ENCODE measurements at regions not wholly inside any gene's neighbourhood (a gene's known extent, or its start where the extent isn't known, plus 50 kb on each side); places are given as distances from the start of the nearest gene placed in this dataset.
A peak's percentile ranks its signal among the peaks of the same experiment; 100 is the strongest.

DNA sequence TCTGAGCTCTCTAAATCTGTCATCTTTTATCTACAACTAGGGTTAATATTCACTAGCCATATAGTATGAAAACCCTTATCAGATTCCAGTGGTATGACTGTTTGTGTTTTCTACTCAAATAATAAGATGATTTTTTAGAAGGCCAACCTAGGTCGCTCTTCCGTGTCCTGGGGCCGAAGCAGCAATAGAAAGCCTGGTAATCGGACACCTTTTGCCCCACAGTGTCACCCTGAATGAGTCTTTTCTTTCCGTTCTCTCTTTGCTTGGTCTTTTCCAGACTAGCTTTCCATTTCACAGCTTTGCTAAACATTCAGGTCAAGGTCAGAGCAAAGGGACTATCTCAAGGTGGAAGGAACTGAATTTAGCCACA lies 243.3 kb upstream of the ANKRD55 start (continued):
- TF ChIP-seq ZFP41 (CRISPR knock-in tag; IDR thresholded peaks at IDR 0.05; ENCODE audit: borderline replicate concordance) = no peak
- no peak for TF ChIP-seq ARNT2 (CRISPR knock-in tag; IDR thresholded peaks at IDR 0.05; ENCODE audit: low read depth)
- no peak for TF ChIP-seq KLF15 (CRISPR knock-in tag; IDR thresholded peaks at IDR 0.05; ENCODE audit: borderline replicate concordance)
- no peak for TF ChIP-seq NKX3-1 (CRISPR knock-in tag; IDR thresholded peaks at IDR 0.05)
- no peak for TF ChIP-seq CHD4 (IDR thresholded peaks at IDR 0.05; ENCODE audit: borderline replicate concordance, low read length)
- TF ChIP-seq ZNF639 (CRISPR knock-in tag; conservative IDR thresholded peaks at IDR 0.05) = no peak
- no peak for TF ChIP-seq CBX5 (CRISPR knock-in tag; IDR thresholded peaks at IDR 0.05; ENCODE audit: borderline replicate concordance)
- TF ChIP-seq ZBED4 (CRISPR knock-in tag; IDR thresholded peaks at IDR 0.05; ENCODE audit: borderline replicate concordance) = no peak
- TF ChIP-seq ZNF160 (CRISPR knock-in tag; IDR thresholded peaks at IDR 0.05) = no peak
- TF ChIP-seq ZBTB33 (CRISPR knock-in tag; IDR thresholded peaks at IDR 0.05) = no peak
- TF ChIP-seq SSRP1 (CRISPR knock-in tag; IDR thresholded peaks at IDR 0.05) = no peak
- no peak for TF ChIP-seq ZNF136 (CRISPR knock-in tag; IDR thresholded peaks at IDR 0.05; ENCODE audit: low read depth)
- no peak for TF ChIP-seq TBL1XR1 (IDR thresholded peaks at IDR 0.05; ENCODE audit: borderline replicate concordance, low read length, partially characterized antibody)
- TF ChIP-seq SETDB1 (CRISPR knock-in tag; IDR thresholded peaks at IDR 0.05; ENCODE audit: borderline replicate concordance) = no peak
- no peak for TF ChIP-seq TMF1 (CRISPR knock-in tag; IDR thresholded peaks at IDR 0.05; ENCODE audit: low read depth)
- TF ChIP-seq ZNF253 (CRISPR knock-in tag; IDR thresholded peaks at IDR 0.05; ENCODE audit: borderline replicate concordance) = no peak
- TF ChIP-seq, protein P1, sequence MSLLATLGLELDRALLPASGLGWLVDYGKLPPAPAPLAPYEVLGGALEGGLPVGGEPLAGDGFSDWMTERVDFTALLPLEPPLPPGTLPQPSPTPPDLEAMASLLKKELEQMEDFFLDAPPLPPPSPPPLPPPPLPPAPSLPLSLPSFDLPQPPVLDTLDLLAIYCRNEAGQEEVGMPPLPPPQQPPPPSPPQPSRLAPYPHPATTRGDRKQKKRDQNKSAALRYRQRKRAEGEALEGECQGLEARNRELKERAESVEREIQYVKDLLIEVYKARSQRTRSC (CRISPR knock-in tag; IDR thresholded peaks at IDR 0.05; ENCODE audit: low read depth) = no peak
- no peak for TF ChIP-seq GATAD1 (CRISPR knock-in tag; IDR thresholded peaks at IDR 0.05)
- no peak for TF ChIP-seq MAFK (conservative IDR thresholded peaks at IDR 0.05 in 1 of 2, IDR thresholded peaks at IDR 0.05 in 1 of 2; ENCODE audit: low read length in 2 of 2)
- 0 out of 2 replicates have a peak, but pooled peaks have one; percentile 20 for TF ChIP-seq GATA4 (IDR thresholded peaks at IDR 0.05; ENCODE audit: borderline replicate concordance, low read depth)
- TF ChIP-seq, protein P2, sequence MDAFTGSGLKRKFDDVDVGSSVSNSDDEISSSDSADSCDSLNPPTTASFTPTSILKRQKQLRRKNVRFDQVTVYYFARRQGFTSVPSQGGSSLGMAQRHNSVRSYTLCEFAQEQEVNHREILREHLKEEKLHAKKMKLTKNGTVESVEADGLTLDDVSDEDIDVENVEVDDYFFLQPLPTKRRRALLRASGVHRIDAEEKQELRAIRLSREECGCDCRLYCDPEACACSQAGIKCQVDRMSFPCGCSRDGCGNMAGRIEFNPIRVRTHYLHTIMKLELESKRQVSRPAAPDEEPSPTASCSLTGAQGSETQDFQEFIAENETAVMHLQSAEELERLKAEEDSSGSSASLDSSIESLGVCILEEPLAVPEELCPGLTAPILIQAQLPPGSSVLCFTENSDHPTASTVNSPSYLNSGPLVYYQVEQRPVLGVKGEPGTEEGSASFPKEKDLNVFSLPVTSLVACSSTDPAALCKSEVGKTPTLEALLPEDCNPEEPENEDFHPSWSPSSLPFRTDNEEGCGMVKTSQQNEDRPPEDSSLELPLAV (CRISPR knock-in tag; conservative IDR thresholded peaks at IDR 0.05; ENCODE audit: low read depth) = no peak
- no peak for TF ChIP-seq FOXC1 (CRISPR knock-in tag; IDR thresholded peaks at IDR 0.05; ENCODE audit: borderline replicate concordance)

Measured in HepG2 (cell line).